ENCODE measurements at regions not wholly inside any gene's neighbourhood (a gene's known extent, or its start where the extent isn't known, plus 50 kb on each side); places are given as distances from the start of the nearest gene placed in this dataset.

DNA sequence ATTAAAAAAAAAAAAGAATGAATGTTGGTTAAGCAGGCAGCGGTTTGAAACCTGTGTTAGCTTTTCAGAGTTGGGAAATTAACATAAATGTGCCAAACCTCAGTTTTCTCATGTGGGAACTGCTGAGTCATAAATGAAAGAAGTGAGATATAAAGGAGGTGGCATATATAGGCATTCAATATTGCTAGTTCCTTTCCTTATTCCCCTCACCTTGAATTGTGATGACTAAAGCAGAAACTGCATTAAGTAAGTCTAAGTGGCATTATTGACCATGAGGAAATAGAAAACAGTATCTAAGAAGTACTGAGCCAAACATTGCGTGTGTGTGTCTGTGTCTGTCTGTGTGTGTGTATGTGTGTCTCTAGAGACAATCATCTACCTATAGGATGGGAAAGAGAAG, 691.2 kb downstream of the TLR4 start:
- no peak for DNase-seq (ENCODE audit: low read depth in 3 of 3)

DNA sequence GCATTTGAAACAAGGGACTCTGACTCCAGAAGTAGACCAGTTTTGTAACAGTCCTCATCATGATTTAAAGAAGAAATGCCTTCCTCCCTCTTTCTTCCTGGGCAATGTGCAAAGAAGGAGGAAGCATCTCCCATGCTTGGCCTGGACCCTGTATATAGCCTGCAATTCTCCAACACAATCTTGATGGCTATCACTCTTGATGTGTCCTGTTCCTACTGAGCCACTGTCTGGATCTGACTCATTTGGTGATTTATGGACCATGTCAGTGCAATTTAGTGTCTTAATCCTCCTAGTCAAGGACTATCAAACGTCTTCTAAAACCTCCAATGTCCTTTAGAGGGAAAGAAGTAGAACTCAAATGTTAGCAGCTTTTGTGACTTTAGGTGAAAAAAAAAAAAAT, 697.3 kb downstream of the TLR4 start:
- DNase-seq (ENCODE audit: low read depth in 3 of 3): no peak

DNA sequence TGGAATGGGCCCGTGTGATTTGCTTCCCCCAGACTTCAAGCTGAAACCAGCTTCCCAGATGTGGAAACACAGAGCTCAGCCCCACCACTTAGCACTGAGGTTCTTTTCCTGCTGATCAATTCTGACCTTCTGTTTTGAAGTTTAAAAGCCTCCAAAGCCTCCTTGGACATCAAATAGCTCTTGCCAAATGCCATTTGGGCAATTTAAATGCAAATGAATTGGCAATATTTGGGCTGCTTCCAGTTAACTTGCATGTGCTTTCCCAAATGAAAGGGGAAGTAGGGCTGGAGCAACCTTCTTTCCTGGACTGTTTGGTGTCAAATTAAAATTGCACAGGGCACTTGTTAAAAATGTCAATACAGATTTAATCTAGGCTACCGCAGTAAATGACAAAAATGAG, 710.5 kb downstream of the TLR4 start:
- no peak for DNase-seq (ENCODE audit: low read depth in 3 of 3)

DNA sequence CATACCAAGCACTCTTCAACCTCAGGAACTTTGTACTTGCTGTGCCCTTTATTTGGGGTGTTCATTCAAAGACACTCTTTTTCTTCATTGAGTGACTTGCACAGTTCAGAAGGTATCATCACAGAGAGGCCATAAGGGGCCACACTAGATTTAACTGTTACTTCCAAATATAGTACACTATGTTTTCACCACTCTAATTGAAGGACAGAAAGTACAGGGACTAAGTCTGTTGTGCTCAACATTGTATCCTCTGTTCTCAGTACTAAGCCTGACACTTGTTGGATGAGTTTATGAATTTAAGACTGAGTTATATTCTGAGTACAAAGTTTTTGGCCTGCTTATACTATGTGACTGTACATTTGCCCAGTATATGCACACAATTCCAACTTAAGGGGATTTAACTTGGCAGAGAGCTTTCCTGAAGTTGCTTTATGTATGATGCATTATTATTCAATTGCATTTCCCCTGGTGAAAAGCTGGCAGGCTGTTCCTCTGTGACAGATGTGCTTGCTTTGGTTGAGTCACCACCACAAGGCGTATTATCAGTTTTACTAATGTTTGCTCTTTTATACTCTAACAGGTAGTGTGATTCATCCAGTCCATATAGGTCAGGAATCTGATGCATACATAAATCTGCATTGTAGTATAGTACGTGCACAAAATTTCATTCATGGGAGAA, 714.8 kb downstream of the TLR4 start:
- DNase-seq (ENCODE audit: low read depth in 3 of 3): no peak

DNA sequence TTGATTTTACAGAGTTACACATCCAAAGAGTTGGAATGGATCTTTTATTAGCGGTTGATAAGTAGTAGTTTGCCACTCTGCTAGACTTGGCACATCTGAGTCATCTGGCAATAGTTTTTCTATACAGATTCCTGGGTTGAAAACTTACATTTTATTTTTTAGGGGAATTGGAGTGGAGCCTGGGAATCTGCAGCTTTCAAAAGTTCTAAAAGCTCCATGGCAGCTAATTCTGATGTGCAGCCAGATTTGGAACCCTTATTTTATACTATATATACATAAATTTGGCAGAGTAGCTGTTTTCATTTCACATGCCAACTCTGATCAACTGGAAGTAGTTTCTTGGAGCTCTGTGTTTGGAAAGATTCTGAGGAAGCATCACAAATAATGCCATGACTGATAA, 715.5 kb downstream of the TLR4 start:
- no peak for DNase-seq (ENCODE audit: low read depth in 3 of 3)

DNA sequence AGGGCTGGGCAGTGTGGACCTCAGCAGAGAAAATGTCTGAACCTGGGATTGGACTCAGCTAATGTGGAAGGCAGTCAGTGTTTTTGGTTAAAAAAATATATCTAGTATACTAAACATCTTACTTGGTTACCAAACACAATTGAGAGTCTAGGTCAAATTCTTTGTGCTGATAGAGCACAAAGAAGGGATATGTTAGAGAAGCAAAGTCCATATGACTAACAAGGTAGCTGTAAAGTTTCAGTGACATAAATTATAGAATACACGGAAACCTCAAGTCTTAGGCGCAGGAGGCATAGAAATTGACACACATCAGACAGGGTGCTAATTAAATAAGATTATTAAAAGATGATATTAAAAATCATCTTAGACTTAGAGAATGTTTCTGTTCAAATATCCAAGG, 718.3 kb downstream of the TLR4 start:
- DNase-seq (ENCODE audit: low read depth in 3 of 3): no peak

DNA sequence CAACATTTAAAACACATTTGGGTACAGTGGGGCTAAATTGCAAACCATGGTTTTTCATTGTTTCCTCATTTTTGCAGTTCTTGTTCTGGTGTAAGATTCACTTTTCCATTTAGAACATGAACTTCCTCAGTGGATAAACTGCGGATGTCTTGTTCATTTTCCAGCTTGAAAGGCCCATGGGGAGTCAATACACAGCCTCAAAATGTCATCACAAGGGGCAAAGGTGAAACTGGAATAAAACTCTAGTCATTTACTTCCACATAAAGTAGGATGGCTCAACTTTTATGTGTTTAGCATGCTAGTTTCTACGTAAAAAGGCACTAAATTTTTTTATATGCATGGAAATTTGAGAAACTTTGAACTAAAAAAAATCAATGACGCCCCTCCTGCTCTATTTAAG, 718.8 kb downstream of the TLR4 start:
- DNase-seq (ENCODE audit: low read depth in 3 of 3): no peak

DNA sequence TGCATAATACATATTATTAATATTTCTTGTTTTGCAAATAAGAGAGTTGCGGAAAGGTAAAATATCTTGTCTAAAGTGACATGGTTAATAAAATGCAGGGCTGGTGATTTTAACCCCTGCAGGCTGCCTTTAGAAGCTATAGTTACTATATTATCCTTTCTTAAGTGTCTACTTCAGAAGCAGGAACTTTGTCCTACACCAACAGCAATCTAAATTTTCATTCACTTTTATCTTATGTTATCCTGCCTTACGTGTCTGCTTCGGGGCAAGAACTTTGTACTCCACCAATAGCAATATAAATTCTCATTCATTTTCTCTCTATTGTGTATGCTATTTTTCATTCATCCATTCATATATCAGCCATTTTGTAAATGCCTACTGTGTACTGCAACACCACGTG, 719.5 kb downstream of the TLR4 start:
- no peak for DNase-seq (ENCODE audit: low read depth in 3 of 3)

DNA sequence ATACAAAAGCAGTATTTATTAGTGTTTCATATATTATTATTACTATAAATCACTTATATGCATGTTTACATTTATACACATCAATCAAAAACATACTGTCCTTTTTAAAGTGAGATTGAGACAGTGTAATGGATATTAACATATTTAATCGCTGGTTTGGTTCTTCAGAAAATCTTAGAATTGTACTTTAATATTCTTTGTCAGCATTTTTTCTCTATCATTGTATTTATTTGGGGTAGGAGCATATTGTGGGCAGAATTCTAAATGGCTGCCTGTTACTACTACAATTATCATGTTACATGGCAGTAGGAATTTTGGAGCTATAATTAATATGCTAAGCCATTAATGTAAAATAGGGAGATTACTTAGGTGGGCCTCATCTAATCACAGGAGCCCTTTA, 722.6 kb downstream of the TLR4 start:
- no peak for DNase-seq (ENCODE audit: low read depth in 3 of 3)

DNA sequence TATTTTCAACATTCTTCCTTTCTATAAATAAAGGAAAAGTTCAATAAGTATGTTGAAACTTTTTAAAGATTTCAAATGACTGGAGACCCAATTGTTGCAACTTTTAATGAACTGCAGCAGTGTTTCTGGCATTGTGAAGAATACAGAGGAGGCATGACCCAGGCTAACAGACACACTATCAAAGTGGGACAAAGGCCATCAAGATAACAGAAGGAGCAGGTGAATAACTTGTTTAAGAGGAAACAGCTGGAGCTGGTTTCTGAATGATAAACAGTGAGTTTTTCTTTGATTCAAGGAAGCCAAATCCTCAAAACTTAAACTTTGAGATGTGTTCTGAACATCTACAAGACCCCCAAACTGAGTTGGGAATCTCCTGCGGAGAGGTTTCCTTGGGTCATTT, 734.6 kb downstream of the TLR4 start:
- no peak for DNase-seq (ENCODE audit: low read depth in 3 of 3)

DNA sequence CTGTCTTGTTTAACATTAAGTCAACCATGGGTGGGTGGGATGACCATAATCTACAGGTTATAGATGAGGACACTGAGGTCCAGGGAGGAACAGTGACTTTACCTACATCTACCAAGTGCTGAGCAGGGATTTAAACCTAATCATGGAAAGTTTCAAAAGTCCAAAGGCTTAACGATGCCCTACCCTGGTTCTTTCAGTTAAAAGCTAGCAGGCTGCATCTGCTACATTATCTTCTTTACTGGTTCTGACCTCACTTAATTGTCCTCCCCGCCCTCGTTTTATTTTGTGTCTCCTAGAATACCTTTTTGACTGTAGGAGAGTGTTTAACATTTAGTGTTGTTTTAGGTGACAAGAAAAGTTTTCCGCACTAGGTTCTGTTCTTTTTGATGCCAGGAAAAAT, 735.2 kb downstream of the TLR4 start:
- DNase-seq (ENCODE audit: low read depth in 3 of 3): no peak

DNA sequence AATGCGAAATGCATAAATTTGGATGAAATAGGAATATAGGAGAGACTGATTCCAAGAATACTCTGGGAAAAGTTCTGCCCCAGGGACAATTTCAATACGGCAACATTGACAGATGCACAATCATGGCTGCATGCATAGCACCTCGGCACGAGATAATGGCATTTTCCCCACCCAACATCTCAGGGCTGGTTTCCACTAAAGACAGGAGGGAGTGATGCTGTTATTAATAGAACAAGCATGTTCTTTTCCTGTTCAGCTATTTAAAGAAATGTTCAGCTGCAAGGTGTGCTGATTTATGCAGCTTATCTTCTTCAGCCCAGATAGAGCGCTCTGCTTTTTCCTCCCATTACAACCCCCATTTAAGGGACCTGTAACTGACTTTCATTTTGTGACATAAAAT, 740.2 kb downstream of the TLR4 start:
- DNase-seq (ENCODE audit: low read depth in 3 of 3): no peak

DNA sequence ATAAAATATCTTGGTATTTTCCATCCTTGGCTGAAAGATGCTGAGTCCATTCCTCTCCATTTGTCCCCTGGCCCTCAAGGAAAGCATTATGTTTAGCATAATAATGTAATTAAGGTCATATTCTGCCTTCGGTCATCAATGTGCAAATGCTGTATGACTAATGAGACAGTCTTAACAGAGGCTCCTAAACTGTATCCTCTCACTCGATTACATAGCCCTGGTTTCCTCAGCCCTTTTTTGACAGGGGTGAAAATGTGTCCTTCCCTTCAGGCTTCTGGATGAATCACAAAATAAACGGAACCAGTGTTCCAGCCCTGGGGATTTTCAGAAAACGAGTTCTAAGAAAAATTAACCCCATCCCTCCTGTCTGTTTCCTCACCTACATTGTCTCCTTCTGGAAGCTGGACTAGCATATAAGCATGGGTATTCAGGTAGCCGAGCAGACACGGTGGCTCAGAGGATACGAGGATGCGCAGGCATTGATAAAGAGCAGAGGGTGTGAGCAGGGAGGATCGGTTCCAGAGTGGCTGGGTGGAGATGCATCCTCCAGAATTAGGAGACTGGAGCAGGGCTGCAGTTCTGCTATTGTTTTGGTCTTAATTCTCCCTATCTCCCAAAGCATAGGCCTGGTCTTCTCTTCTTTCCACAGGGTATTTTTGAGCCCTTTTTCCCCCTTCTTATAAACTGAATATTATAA, 742.9 kb downstream of the TLR4 start:
- DNase-seq (ENCODE audit: low read depth in 3 of 3): no peak

DNA sequence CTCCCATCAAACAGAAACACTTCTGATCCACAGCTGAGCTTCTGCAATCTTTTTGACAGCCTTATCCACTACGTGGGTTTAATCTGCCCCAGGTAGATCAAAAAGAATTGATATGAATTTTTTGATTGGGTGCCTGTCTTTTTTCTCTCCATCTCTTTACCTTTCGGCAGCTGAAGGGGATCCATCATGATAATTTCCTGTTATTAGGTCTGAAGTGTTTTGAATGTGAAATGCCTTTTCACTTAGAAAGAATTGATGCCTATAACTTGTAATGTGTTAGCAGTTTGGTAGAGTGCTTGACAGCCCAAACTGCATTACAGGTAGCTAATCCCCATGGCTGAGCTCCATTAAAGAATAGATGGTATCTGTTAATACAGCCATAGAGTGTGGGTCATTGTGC, 745.4 kb downstream of the TLR4 start:
- no peak for DNase-seq (ENCODE audit: low read depth in 3 of 3)

DNA sequence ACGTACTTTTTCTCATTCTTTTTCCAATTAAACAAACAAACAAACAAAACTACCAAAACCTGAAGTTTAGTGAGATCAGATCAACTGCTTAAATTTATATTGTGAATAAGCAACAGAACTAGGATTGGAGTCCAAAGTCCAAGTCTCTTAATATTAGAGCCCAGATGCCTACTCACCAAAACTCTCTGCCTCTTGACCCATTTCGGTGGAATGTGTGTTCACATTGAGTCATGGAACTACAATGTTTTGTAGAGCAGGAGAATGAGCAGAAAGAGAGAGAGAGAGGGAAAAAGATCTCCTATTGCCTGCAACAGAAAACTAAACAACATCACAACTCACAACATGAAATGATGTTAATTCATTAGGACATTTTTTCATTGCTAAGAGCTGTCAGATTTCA, 751.1 kb downstream of the TLR4 start:
- DNase-seq (ENCODE audit: low read depth in 3 of 3): no peak

DNA sequence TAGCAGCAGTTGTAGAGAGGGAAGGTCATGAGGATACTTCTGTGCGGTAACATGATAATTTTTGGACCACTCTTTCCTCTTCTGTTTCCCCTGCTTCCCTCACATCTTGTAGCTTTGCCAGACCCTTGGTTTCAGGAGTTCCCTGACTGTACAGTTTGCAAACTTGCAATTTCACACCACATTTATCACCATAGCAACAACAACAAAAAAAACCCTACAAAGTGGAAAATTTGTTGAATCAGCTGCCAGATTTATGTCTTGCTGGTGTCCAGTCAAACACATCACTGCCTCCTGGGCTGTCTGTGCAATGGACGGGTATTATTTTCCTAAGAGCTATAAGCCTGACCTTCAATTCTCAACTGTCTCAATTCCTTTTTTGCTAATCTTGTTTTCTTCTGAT, 751.6 kb downstream of the TLR4 start:
- DNase-seq (ENCODE audit: low read depth in 3 of 3): no peak

DNA sequence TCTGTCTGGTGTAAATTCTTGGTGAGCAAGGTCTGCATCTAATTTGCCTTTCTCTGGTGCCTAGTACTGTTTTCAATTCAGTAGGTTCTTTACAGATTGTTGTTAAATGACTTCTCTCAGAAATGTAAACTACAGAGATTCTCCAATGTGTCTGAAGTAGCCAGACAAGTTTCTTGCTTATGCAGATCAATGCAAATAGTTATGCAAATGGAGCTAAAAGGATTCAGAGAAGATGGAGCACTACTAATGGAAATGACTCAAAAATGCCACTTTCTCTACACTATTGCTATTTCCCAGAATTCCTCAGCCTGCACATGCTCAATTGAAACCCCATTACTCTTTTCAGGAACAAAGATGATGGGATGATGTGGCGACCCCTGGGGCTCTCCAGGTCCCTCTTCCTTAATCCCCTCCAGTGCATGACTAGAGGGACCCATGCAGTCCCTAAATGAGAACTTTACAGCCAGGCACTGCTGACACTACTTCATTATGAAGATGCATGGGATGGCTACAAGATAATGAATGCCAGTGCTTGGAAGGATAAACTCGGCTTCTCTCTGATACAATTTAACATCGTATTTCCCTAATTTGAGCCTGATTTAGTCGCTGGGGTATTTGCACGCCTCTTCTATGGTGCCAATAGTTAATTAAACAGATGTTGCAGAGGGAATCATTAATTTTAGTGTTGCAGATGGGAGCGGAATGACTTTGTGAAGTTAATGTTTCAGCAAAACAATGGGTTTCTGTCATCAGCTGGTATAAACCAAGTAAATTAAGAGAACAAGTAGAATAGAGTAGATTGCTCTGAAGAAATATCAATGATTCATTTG, 753.2 kb downstream of the TLR4 start:
- no peak for DNase-seq (ENCODE audit: low read depth in 3 of 3)

DNA sequence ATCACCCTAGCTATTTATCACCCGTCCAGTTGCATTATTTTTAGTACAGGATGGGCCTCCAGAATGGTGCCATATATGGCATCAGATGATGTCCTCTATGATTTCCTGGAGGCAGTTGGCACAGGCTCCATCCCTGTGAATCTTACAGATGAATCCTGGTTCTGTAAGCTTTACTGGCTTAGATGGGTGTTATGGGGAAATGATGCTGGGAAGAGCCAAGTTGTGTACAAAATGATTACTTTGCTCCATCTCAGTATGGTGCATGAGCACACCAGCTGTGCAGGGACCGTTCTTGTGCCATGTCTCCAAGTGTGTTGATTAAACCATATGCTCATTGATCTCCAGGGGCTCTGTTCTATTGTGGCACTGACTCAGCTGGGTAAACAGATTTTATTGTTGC, 755.7 kb downstream of the TLR4 start:
- DNase-seq (ENCODE audit: low read depth in 3 of 3): no peak

DNA sequence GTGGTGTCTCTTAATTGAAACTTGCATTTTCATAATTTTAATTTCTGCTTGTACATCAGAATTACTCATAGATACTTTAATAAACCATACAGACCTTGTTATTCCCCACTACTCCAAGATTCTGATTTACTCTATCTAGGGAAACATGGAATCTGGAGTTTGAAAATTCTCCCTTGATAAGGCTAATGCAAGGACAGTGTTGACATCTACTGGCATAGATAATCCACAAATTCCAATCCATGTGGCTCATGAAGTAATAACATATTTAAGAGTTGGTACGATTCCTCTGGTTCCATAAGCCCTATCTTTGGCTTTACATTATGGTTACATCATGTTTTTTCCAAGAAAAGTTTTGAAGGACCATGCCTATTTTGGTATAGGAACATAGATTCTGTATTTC, 759.2 kb downstream of the TLR4 start:
- no peak for DNase-seq (ENCODE audit: low read depth in 3 of 3)

DNA sequence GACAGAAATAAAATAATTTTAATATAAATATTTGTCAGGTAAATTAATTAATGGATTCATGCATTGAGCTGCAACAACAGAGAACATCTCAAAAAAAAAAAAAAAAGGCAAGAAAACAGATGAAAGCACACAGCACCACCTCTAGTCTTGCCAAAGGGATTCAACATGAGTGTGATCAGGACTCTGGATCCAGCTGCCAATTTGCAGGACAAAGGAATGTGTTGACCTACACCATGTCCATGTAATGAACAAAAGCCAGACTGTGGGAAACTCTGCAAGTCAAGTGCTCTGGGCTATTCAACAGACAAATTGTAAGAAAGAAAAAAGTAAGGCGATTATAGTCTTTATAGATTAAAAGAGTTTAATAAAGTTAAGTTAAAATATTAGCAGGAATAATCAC, 769.3 kb downstream of the TLR4 start:
- DNase-seq (ENCODE audit: low read depth in 3 of 3): no peak

DNA sequence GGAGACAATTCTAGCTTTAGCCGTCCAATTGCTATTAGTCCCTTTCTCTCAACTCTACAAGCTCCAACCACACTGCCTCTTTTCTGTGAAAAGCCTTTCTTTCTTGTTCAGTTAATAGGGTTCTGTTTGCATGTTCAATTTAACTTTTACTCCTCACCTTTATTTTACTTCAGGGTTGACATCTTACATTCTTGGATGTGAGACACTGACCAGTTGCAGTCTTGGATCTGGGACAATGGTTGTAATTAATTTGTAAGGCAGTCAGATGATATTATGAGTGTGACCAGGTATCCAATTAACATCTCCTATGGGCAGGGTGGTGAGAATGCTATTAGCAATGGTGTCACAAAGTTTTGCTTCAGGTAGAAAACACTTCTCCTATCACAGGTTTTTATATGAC, 774.5 kb downstream of the TLR4 start:
- DNase-seq (ENCODE audit: low read depth in 3 of 3): no peak

DNA sequence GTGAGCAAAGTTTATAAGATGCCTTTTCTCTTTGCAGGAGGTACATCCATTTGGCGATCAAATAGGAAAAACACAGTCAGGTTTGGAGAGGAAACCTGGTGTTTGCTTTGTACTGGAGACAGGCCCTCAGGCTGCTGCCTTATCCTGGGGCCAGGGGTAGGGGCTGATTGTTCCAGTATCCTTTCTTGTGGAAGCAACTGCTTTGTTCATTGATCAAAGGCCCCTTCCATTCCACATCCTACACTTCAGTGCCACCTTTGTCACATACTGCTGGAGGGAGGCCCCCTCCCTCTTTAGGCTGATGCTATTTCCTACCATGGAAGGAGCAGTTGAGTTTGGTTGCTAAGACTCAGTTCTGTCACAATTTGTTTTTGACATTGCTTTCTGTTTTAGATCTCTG, 778.1 kb downstream of the TLR4 start:
- DNase-seq (ENCODE audit: low read depth in 3 of 3): no peak

DNA sequence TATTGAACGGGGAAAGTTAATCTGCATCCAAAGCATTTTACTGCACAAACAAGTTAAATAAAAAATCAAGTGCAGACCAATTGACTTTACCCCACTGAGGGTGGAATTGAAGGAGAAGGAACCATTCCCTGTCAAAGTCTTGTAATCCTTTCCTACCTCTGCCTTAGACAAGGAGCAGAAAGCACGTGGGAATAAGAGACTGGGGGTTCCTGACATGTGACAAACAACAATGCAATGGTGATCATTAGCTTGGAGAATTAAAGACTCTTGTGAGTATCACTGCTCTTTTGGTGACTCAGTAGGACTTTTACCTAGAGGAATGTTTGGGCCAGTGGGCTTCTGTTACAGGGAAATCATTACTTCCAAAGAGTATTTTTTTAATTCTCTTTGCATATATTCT, 779.5 kb downstream of the TLR4 start:
- no peak for DNase-seq (ENCODE audit: low read depth in 3 of 3)
